Heart left ventricle (tissue), 13 donors: ENCODE measurements at regions not wholly inside any gene's neighbourhood (a gene's known extent, or its start where the extent isn't known, plus 50 kb on each side); places are given as distances from the start of the nearest gene placed in this dataset.

Source experiments
- CTCF ChIP-seq, 12 donors: fragments of 200-600 bp; sonication (generic) in 4 of 12; IDR thresholded peaks; one replicate each; pipeline versions ENCODE4 v1.5.0 to v1.8.0; 2018 to 2022; ENCODE audit warnings: antibody characterized with exemption in 12 of 12, mild to moderate bottlenecking in 5 of 12
- POLR2A ChIP-seq, 2 donors: fragments of 450-650 bp; IDR thresholded peaks; one replicate each; pipeline ENCODE4 v1.6.1; 2017; ENCODE audit warnings: antibody characterized with exemption in 2 of 2, mild to moderate bottlenecking in 2 of 2, moderate library complexity in 2 of 2
- donor health status: ischemic (EF 13 %, LVEDD 7.1; RV severe dilation, severe dysfunction).
- donor health status: DM: no; HTN: yes; CAD: no.
- donor health status: DM: no; HTN: no; CAD: no.
- donor health status: ischemic (EF 25% LVEDD 6.9; RV normal size, moderate dysfunction).
- donor health status: ischemic (EF 25% LVEDD 5.7; RV mildly dilated, moderate dysfunction).
- donor health status: ischemic (EF 35%, LVEDD 5.7; RV mildly dilated, moderate dysfunction).
- donor health status: nonischemic (EF 11% LVEDD 7.7; RV severe dilation, severe dysfunction).
- donor health status: DM: yes; HTN: yes; CAD: no.
- donor health status: PGD.
- donor health status: ischemic (EF 29% LVEDD 5.4; RV normal size, mild dysfunction).
- donor health status: nonischemic (EF 23%, LVEDD 6.1; RV moderate dilation, normal function).

DNA sequence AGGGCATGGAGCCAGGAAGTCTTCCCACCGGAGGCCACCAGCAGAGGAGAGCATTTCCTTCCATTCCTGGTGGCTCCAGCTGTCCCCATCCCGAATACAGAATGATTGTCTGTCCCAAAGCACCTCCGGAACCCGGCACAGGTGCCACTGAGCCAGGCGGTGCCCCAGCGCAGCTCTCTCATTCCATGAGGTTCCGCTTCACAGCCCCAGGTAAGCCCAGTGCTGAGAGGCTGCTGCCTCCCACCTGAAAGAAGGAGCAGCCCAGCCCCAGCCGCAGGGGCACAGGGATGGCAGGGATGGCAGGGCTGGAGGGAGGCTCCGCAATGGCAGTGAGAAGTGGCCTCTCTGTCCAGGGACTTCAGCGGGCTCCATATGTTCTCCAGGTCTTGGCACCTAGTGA, 162.1 kb upstream of the TCERG1L start:
- TF ChIP-seq CTCF (IDR thresholded peaks at IDR 0.05) (no peak), POLR2A (IDR thresholded peaks at IDR 0.05) (no peak)
